ENCODE measurements at regions not wholly inside any gene's neighbourhood (a gene's known extent, or its start where the extent isn't known, plus 50 kb on each side); places are given as distances from the start of the nearest gene placed in this dataset.

DNA sequence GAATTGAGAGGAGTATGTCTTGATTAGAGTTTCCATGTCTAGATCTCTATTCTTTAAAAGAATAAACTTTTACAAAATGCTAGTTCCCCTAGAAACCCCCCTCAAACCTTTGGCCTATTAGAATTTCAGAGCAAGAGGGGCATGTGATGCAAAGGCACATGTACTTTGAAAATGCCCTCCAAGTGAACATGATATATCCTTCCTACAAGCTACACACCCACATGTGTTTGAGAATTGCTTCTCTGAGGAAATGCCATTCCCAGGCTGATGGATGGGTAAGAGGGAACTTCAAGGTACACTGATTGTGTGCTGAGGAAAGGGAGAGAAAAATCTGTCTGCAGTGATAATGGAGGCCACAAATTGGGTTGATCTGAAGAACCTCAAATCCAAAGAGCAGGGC is 59.5 kb upstream of the PSMA1 start:
- TF ChIP-seq POLR2A (IDR thresholded peaks at IDR 0.05; ENCODE audit: low read length) = no peak
- TF ChIP-seq, protein P1, sequence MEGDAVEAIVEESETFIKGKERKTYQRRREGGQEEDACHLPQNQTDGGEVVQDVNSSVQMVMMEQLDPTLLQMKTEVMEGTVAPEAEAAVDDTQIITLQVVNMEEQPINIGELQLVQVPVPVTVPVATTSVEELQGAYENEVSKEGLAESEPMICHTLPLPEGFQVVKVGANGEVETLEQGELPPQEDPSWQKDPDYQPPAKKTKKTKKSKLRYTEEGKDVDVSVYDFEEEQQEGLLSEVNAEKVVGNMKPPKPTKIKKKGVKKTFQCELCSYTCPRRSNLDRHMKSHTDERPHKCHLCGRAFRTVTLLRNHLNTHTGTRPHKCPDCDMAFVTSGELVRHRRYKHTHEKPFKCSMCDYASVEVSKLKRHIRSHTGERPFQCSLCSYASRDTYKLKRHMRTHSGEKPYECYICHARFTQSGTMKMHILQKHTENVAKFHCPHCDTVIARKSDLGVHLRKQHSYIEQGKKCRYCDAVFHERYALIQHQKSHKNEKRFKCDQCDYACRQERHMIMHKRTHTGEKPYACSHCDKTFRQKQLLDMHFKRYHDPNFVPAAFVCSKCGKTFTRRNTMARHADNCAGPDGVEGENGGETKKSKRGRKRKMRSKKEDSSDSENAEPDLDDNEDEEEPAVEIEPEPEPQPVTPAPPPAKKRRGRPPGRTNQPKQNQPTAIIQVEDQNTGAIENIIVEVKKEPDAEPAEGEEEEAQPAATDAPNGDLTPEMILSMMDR (IDR thresholded peaks at IDR 0.05) = no peak
- TF ChIP-seq BHLHE40 (IDR thresholded peaks at IDR 0.05; ENCODE audit: low read depth, low read length) = no peak
- no peak for TF ChIP-seq MYC (IDR thresholded peaks at IDR 0.05; ENCODE audit: borderline replicate concordance, low read length)
- no peak for TF ChIP-seq RFX5 (IDR thresholded peaks at IDR 0.05)
- TF ChIP-seq, protein P2, sequence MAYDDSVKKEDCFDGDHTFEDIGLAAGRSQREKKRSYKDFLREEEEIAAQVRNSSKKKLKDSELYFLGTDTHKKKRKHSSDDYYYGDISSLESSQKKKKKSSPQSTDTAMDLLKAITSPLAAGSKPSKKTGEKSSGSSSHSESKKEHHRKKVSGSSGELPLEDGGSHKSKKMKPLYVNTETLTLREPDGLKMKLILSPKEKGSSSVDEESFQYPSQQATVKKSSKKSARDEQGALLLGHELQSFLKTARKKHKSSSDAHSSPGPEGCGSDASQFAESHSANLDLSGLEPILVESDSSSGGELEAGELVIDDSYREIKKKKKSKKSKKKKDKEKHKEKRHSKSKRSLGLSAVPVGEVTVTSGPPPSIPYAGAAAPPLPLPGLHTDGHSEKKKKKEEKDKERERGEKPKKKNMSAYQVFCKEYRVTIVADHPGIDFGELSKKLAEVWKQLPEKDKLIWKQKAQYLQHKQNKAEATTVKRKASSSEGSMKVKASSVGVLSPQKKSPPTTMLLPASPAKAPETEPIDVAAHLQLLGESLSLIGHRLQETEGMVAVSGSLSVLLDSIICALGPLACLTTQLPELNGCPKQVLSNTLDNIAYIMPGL (CRISPR knock-in tag; IDR thresholded peaks at IDR 0.05; ENCODE audit: borderline replicate concordance) = no peak
